HCT116 (cell line): ENCODE measurements at regions not wholly inside any gene's neighbourhood (a gene's known extent, or its start where the extent isn't known, plus 50 kb on each side); places are given as distances from the start of the nearest gene placed in this dataset.

ENCODE experiments used
- ATAC-seq: fragments of 200-7000 bp; cut with Tn5 transposase; 2 replicates; pipeline ENCODE4 v1.9.1; 2020; ENCODE audit warnings: mild to moderate bottlenecking, moderate library complexity
- BruUV-seq: library from RNA; stranded (reverse); fragments of 400-500 nt; replicated peaks from 2 replicates; lab custom pipeline; 2021; lab: Mats Ljungman, UMichigan
- CTCF ChIA-PET: fragments of 300-600 bp; sonication (Branson Sonifier 250); formaldehyde crosslinking; loops from one replicate; lab custom pipeline; 2021; ENCODE audit warnings: antibody characterized with exemption; lab: Charles Lee
- POLR2A ChIA-PET: fragments of 300-600, 350-600 bp; sonication (Branson Sonifier 250); formaldehyde crosslinking; loops from one replicate; lab custom pipeline; 2021; ENCODE audit warnings: antibody characterized with exemption; lab: Charles Lee
- RAD21 ChIA-PET, 2 experiments: fragments of 300-600 bp; sonication (Branson Sonifier 250); formaldehyde crosslinking; loops; one replicate each; lab custom pipeline; 2023; ENCODE audit warnings: low total read pairs in 2 of 2; ENCODE audit not compliant: uncharacterized antibody in 2 of 2, unreplicated experiment in 2 of 2, low non-redundant PET in 1 of 2; lab: Charles Lee
- DNase-seq: peaks from one replicate; pipeline ENCODE4 v3.0.0-alpha.2; 2010; ENCODE audit warnings: low read depth, low spot score
- H2AFZ ChIP-seq: fragments of 200-600 bp; shearing (Covaris generic), sonication (generic); 2 replicates; pipeline ENCODE4 v1.6.1; 2017; ENCODE audit warnings: low read depth, mixed run types, mixed read lengths, antibody characterized with exemption, low read length; ENCODE audit not compliant: poor library complexity, severe bottlenecking
- H3K27ac ChIP-seq: 2 replicates; pipeline ENCODE4 v1.5.1; 2012; ENCODE audit warnings: low read depth, low read length
- H3K27me3 ChIP-seq: fragments of 200-600 bp; sonication (generic); 2 replicates; pipeline ENCODE4 v1.6.1; 2016; ENCODE audit warnings: mixed run types, low read length, mixed read lengths; ENCODE audit not compliant: insufficient read depth
- H3K36me3 ChIP-seq, 2 experiments: fragments of 200-500 bp in 1 of 2; fragments of 200-600 bp in 1 of 2; sonication (Bioruptor generic) in 1 of 2; sonication (generic) in 1 of 2; 2 replicates each; pipeline versions ENCODE4 v1.5.1 to v1.6.1; 2014 to 2016; ENCODE audit warnings: low read length in 2 of 2, inconsistent platforms in 1 of 2, mixed read lengths in 1 of 2, mixed run types in 1 of 2; ENCODE audit not compliant: insufficient read depth in 2 of 2, control insufficient read depth in 1 of 2
- H3K4me1 ChIP-seq, 2 experiments: fragments of 200-600 bp in 1 of 2; sonication (generic) in 1 of 2; 2 replicates each; pipeline versions ENCODE4 v1.5.1 to v1.6.1; 2012 to 2017; ENCODE audit warnings: low read length in 2 of 2, inconsistent platforms in 1 of 2, mild to moderate bottlenecking in 1 of 2, mixed read lengths in 1 of 2, mixed run types in 1 of 2, moderate library complexity in 1 of 2; ENCODE audit not compliant: insufficient read depth in 2 of 2, control insufficient read depth in 1 of 2
- H3K4me2 ChIP-seq: fragments of 200-600 bp; sonication (generic); 2 replicates; pipeline ENCODE4 v1.6.1; 2017; ENCODE audit warnings: mixed run types, low read length, mixed read lengths
- H3K4me3 ChIP-seq, 2 experiments: fragments of 200-600 bp in 1 of 2; sonication (generic) in 1 of 2; replicated peaks in 1 of 2; 2 replicates each; pipeline ENCODE4 v1.5.1; 2011 to 2016; ENCODE audit warnings: low read length in 2 of 2, control low read depth in 1 of 2, low read depth in 1 of 2, mild to moderate bottlenecking in 1 of 2, mixed read lengths in 1 of 2, mixed run types in 1 of 2
- H3K79me2 ChIP-seq: fragments of 200-600 bp; sonication (generic); 2 replicates; pipeline ENCODE4 v1.6.1; 2017; ENCODE audit warnings: mild to moderate bottlenecking, mixed run types, low read length, moderate library complexity, mixed read lengths; ENCODE audit not compliant: insufficient read depth
- H3K9ac ChIP-seq: fragments of 200-600 bp; sonication (generic); 2 replicates; pipeline ENCODE4 v1.6.1; 2016; ENCODE audit warnings: low read length, mixed read lengths
- H3K9me2 ChIP-seq: fragments of 200-600 bp; sonication (generic), shearing (Covaris generic); 2 replicates; pipeline ENCODE4 v1.6.1; 2017; ENCODE audit warnings: mixed run types, mild to moderate bottlenecking, moderate library complexity; ENCODE audit not compliant: insufficient read depth
- H3K9me3 ChIP-seq, 2 experiments: fragments of 200-500 bp in 1 of 2; fragments of 200-600 bp in 1 of 2; sonication (Bioruptor generic) in 1 of 2; sonication (generic) in 1 of 2; 2 replicates each; pipeline ENCODE4 v1.6.1; 2014 to 2017; ENCODE audit warnings: low read length in 2 of 2, mixed read lengths in 2 of 2, inconsistent platforms in 1 of 2, low read depth in 1 of 2, mild to moderate bottlenecking in 1 of 2, mixed run types in 1 of 2, moderate library complexity in 1 of 2; ENCODE audit not compliant: control insufficient read depth in 1 of 2, insufficient read depth in 1 of 2
- H4K20me1 ChIP-seq: fragments of 200-600 bp; sonication (generic), shearing (Covaris generic); 2 replicates; pipeline ENCODE4 v1.6.1; 2017; ENCODE audit warnings: mixed run types, mild to moderate bottlenecking, moderate library complexity; ENCODE audit not compliant: insufficient read depth
- EZH2 ChIP-seq: fragments of 200-600 bp; sonication (generic); IDR thresholded peaks from 2 replicates; pipeline ENCODE4 v1.6.1; 2017; ENCODE audit warnings: antibody characterized with exemption, mixed run types
- JUND ChIP-seq: IDR thresholded peaks from 2 replicates; pipeline ENCODE4 v1.6.1; 2012
- RAD21 ChIP-seq: IDR thresholded peaks from 2 replicates; pipeline ENCODE4 v1.6.1; 2012; ENCODE audit warnings: low read depth, mild to moderate bottlenecking
- SIN3A ChIP-seq: IDR thresholded peaks from 2 replicates; pipeline ENCODE4 v1.6.1; 2012; ENCODE audit warnings: low read depth
- SRF ChIP-seq: IDR thresholded peaks from 2 replicates; pipeline ENCODE4 v1.6.1; 2012; ENCODE audit warnings: low read depth
- TCF7L2 ChIP-seq: IDR thresholded peaks from 2 replicates; pipeline ENCODE4 v1.7.0; 2011; ENCODE audit warnings: borderline replicate concordance, inconsistent platforms; ENCODE audit not compliant: insufficient read depth, insufficient read length; ENCODE audit errors: extremely low read depth
- YY1 ChIP-seq: IDR thresholded peaks from 2 replicates; pipeline ENCODE4 v1.6.1; 2011; ENCODE audit warnings: low read length, low read depth, moderate library complexity, mild to moderate bottlenecking; ENCODE audit not compliant: insufficient replicate concordance; ENCODE audit errors: extremely low read depth
- ZBTB33 ChIP-seq: IDR thresholded peaks from 2 replicates; pipeline ENCODE4 v1.6.1; 2011; ENCODE audit warnings: mild to moderate bottlenecking, low read length, moderate library complexity; ENCODE audit not compliant: insufficient replicate concordance; ENCODE audit errors: extremely low read depth
- ZNF274 ChIP-seq: fragments of 200-500 bp; sonication (Bioruptor generic); IDR thresholded peaks from 2 replicates; pipeline ENCODE4 v1.6.1; 2014; ENCODE audit warnings: mild to moderate bottlenecking, low read depth, low read length, inconsistent platforms
- intact Hi-C: fragments of 100-400 bp; cut with micrococcal nuclease; formaldehyde crosslinking; loops from 2 replicates; pipeline ENCODE4 v1.10.0; 2022
- TF ChIP-seq, protein P1 (sequence below): IDR thresholded peaks from 2 replicates; pipeline ENCODE4 v1.6.1; 2012

- H3K27me3 ChIP-seq, result no peaks in the 10 kb centered on the region
- no peak overlapping the region for H3K27ac ChIP-seq
- DNase-seq, result no peak
- H2AFZ ChIP-seq, result no peak overlapping the region
- CTCF ChIA-PET, result no interaction called here
- POLR2A ChIA-PET, result no interaction called here
- RAD21 ChIA-PET, result no interaction called here
- H3K9ac ChIP-seq, result no peak overlapping the region
- H3K36me3 ChIP-seq, result no peaks in the 10 kb centered on the region
- no peaks in the 10 kb centered on the region for H3K79me2 ChIP-seq
- no peaks in the 10 kb centered on the region for H4K20me1 ChIP-seq
- BruUV-seq, result no TSS peak
- H3K9me3 ChIP-seq, result peaks cover 15 to 36% of the 10 kb centered on the region in 2 experiments; a peak in 2 of 4 replicates
- H3K9me2 ChIP-seq, result no peaks in the 10 kb centered on the region
- H3K4me1 ChIP-seq, result no peaks in the 10 kb centered on the region
- no peak overlapping the region for H3K4me2 ChIP-seq
- intact Hi-C loops, result no loop called here
- no peak for ATAC-seq
- H3K4me3 ChIP-seq, result no peak overlapping the region
- TF ChIP-seq JUND, result no peak
- no peak for TF ChIP-seq TCF7L2
- TF ChIP-seq YY1, result no peak
- TF ChIP-seq ZBTB33, result no peak
- no peak for TF ChIP-seq RAD21
- no peak for TF ChIP-seq SIN3A
- TF ChIP-seq EZH2, result no peak
- no peak for TF ChIP-seq SRF
- TF ChIP-seq, protein P1, sequence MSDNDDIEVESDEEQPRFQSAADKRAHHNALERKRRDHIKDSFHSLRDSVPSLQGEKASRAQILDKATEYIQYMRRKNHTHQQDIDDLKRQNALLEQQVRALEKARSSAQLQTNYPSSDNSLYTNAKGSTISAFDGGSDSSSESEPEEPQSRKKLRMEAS, result no peak
- TF ChIP-seq ZNF274, result no peak
Measured at GRCh38 chr14:85056267-85056666, 473.7 kb upstream of the FLRT2 start.
